ENCODE measurements at regions not wholly inside any gene's neighbourhood (a gene's known extent, or its start where the extent isn't known, plus 50 kb on each side); places are given as distances from the start of the nearest gene placed in this dataset.

- TF ChIP-seq E4F1 (IDR thresholded peaks at IDR 0.05; ENCODE audit: borderline replicate concordance, partially characterized antibody) (no peak), PKNOX1 (IDR thresholded peaks at IDR 0.05) (no peak), BHLHE40 (IDR thresholded peaks at IDR 0.05; ENCODE audit: borderline replicate concordance in 1 of 2, low read depth in 2 of 2, low read length in 1 of 2) (no peak), STAT3 (IDR thresholded peaks at IDR 0.05; ENCODE audit: low read depth, low read length) (no peak), FOXM1 (IDR thresholded peaks at IDR 0.05; ENCODE audit: low read depth, low read length) (no peak), RELA (IDR thresholded peaks at IDR 0.05; ENCODE audit: borderline replicate concordance, partially characterized antibody) (no peak), BMI1 (IDR thresholded peaks at IDR 0.05; ENCODE audit: borderline replicate concordance) (no peak), IKZF1 (conservative IDR thresholded peaks at IDR 0.05) (no peak), CHD4 (IDR thresholded peaks at IDR 0.05) (no peak)
Measured at GRCh38 chr7:57646219-57646900, 196.4 kb downstream of the ZNF716 start (continued).

GRCh38 chr7:57646901-57647246, 196.9 kb downstream of the ZNF716 start:
- H3K9me3 ChIP-seq (replicated peaks; ENCODE audit: control insufficient read depth, insufficient read depth, low read length) = no peaks in the 10 kb centered on the region; the same call in 1 of the 3 replicates
- H3K9ac ChIP-seq (ENCODE audit: control insufficient read depth, insufficient read depth, low read length) = no peak overlapping the region
- CTCF ChIA-PET = no interaction called here
- no peaks in the 10 kb centered on the region for H3K79me2 ChIP-seq (ENCODE audit: control insufficient read depth, insufficient read depth, low read length)
- no peaks in the 10 kb centered on the region for H3K36me3 ChIP-seq (ENCODE audit: control insufficient read depth in 2 of 2, insufficient read depth in 2 of 2, low read length in 1 of 2)
- no peaks in the 10 kb centered on the region for H4K20me1 ChIP-seq (ENCODE audit: control insufficient read depth, insufficient read depth)
- no peak overlapping the region for H3K4me3 ChIP-seq
- RAD21 ChIA-PET (ENCODE audit: unreplicated experiment) = no interaction called here
- intact Hi-C loops (cut with micrococcal nuclease; ENCODE audit: unreplicated experiment) = no loop called here
- WGBS (ENCODE audit: insufficient coverage, insufficient replicate concordance, low lambda C conversion rate, missing lambda C conversion rate) = 74% methylated on average over 24 of the region's 24 CpGs
- no peak overlapping the region for H3K4me2 ChIP-seq (ENCODE audit: control insufficient read depth, insufficient read depth)
- POLR2A ChIA-PET = no interaction called here
- FAIRE-seq = no peak
- ATAC-seq = no peak
- no TSS peak for BruUV-seq (replicated peaks)
- H3K27me3 ChIP-seq (replicated peaks in 1 of 2; ENCODE audit: control insufficient read depth in 2 of 2, insufficient read depth in 2 of 2, low read length in 1 of 2) = no peaks in the 10 kb centered on the region
- SMC1A ChIA-PET (ENCODE audit: uncharacterized antibody, unreplicated experiment) = no interaction called here
- H2AFZ ChIP-seq (ENCODE audit: control insufficient read depth, low read depth, low read length) = no peak overlapping the region
- H3K27ac ChIP-seq (ENCODE audit: control insufficient read depth, insufficient read depth) = no peak overlapping the region
- in situ Hi-C loops (cut with MboI) = no loop called here
- H3K4me1 ChIP-seq (ENCODE audit: control insufficient read depth, insufficient read depth, low read length) = no peaks in the 10 kb centered on the region
- no peak for DNase-seq (ENCODE audit: low read depth, low spot score)
- no peak for TF ChIP-seq ETV6 (conservative IDR thresholded peaks at IDR 0.05 in 1 of 2, IDR thresholded peaks at IDR 0.05 in 1 of 2; ENCODE audit: borderline replicate concordance in 1 of 2, low read depth in 1 of 2)
- TF ChIP-seq NFYA (IDR thresholded peaks at IDR 0.05; ENCODE audit: borderline replicate concordance, low read depth, low read length) = no peak
- TF ChIP-seq ZBTB33 (IDR thresholded peaks at IDR 0.05) = no peak
- TF ChIP-seq KAT2A (conservative IDR thresholded peaks at IDR 0.05; ENCODE audit: control insufficient read depth, low read depth, low read length) = no peak
- TF ChIP-seq ATF2 (IDR thresholded peaks at IDR 0.05; ENCODE audit: low read length) = no peak
- TF ChIP-seq IKZF2 (IDR thresholded peaks at IDR 0.05) = no peak
- no peak for TF ChIP-seq SIX5 (IDR thresholded peaks at IDR 0.05; ENCODE audit: low read depth, low read length, severe bottlenecking)
- no peak for TF ChIP-seq CBX3 (IDR thresholded peaks at IDR 0.05; ENCODE audit: borderline replicate concordance, low read depth)

Data from GM12878 (cell line).